Mesendoderm (in vitro differentiated cells): ENCODE measurements at regions not wholly inside any gene's neighbourhood (a gene's known extent, or its start where the extent isn't known, plus 50 kb on each side); places are given as distances from the start of the nearest gene placed in this dataset.

ENCODE experiments used
- DNase-seq: peaks from one replicate; pipeline ENCODE4 v3.0.0; 2013
- H2AK5ac ChIP-seq: 2 replicates; pipeline ENCODE4 v1.6.1; 2013; ENCODE audit warnings: low read length, inconsistent platforms
- H2BK120ac ChIP-seq: 2 replicates; pipeline ENCODE4 v1.6.1; 2013; ENCODE audit warnings: low read depth, mild to moderate bottlenecking, low read length, moderate library complexity, mixed read lengths
- H2BK15ac ChIP-seq: replicated peaks from 2 replicates; pipeline ENCODE4 v1.6.1; 2013; ENCODE audit warnings: low read depth, mild to moderate bottlenecking, moderate library complexity
- H2BK5ac ChIP-seq: 2 replicates; pipeline ENCODE4 v1.6.1; 2013; ENCODE audit warnings: low read length, inconsistent platforms
- H3K18ac ChIP-seq: 2 replicates; pipeline ENCODE4 v1.6.1; 2013; ENCODE audit warnings: mild to moderate bottlenecking, low read length, mixed read lengths
- H3K23ac ChIP-seq: one replicate; pipeline ENCODE4 v1.6.1; 2013; ENCODE audit warnings: low read length
- H3K27ac ChIP-seq: 2 replicates; pipeline ENCODE4 v1.5.1; 2013; ENCODE audit warnings: low read depth, mild to moderate bottlenecking, inconsistent platforms, low read length, moderate library complexity
- H3K27me3 ChIP-seq: 2 replicates; pipeline ENCODE4 v1.6.1; 2013; ENCODE audit warnings: low read length, control low read depth, mild to moderate bottlenecking, inconsistent platforms; ENCODE audit not compliant: insufficient read depth, poor library complexity
- H3K36me3 ChIP-seq: 2 replicates; pipeline ENCODE4 v1.6.1; 2013; ENCODE audit warnings: low read length, inconsistent platforms; ENCODE audit not compliant: control insufficient read depth, insufficient read depth
- H3K4ac ChIP-seq: one replicate; pipeline ENCODE4 v1.6.1; 2013; ENCODE audit warnings: low read depth, mild to moderate bottlenecking, low read length, moderate library complexity
- H3K4me1 ChIP-seq: 2 replicates; pipeline ENCODE4 v1.6.1; 2013; ENCODE audit warnings: low read depth, low read length, inconsistent platforms; ENCODE audit not compliant: control insufficient read depth
- H3K4me2 ChIP-seq: 2 replicates; pipeline ENCODE4 v1.6.1; 2013; ENCODE audit warnings: low read length
- H3K4me3 ChIP-seq: 2 replicates; pipeline ENCODE4 v1.5.1; 2013; ENCODE audit warnings: mild to moderate bottlenecking, low read length
- H3K56ac ChIP-seq: one replicate; pipeline ENCODE4 v1.6.1; 2013; ENCODE audit warnings: low read length
- H3K79me1 ChIP-seq: 2 replicates; pipeline ENCODE4 v1.6.1; 2013; ENCODE audit warnings: low read length, inconsistent platforms
- H3K79me2 ChIP-seq: 2 replicates; pipeline ENCODE4 v1.6.1; 2013; ENCODE audit warnings: mild to moderate bottlenecking, low read length; ENCODE audit not compliant: control insufficient read depth, insufficient read depth
- H3K9ac ChIP-seq: 2 replicates; pipeline ENCODE4 v1.6.1; 2013; ENCODE audit warnings: low read length, inconsistent platforms
- H4K5ac ChIP-seq: one replicate; pipeline ENCODE4 v1.6.1; 2013; ENCODE audit warnings: low read length
- H4K8ac ChIP-seq: one replicate; pipeline ENCODE4 v1.6.1; 2013; ENCODE audit warnings: low read depth, mild to moderate bottlenecking, control low read depth, low read length, moderate library complexity
- WGBS: extraction: QIAGEN DNeasy Blood & Tissue Kit; methylation state at CpG from one replicate; pipeline ENCODE4 v1.1.7; 2013; ENCODE audit warnings: low lambda C conversion rate, missing lambda C conversion rate; ENCODE audit not compliant: insufficient coverage; ENCODE audit errors: extremely low coverage; 5-methylcytosine and 5-hydroxymethylcytosine counted together

DNA sequence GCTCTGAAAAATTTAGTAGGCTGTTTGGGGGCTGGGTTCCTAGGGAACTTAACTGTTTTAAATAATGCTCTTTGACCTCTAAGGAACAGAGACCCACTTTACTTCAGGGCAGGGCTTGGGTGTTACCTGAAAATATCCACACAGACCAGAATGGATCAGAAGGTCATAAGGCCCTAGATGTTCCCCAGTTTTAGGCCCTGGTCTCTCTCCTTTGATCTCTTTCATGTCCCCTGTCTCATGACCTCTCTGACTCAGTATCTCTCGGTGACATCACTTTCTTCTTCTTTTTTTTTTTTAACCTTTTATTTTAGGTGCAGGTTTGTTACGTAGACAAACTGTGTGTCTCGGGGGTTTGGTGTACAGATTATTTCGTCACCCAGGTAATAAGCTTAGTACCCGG, 272.1 kb upstream of the SGK1 start:
- DNase-seq: no peak
- H3K18ac ChIP-seq: peak overlapping the region; percentile 60
- no peaks in the 10 kb centered on the region for H3K27me3 ChIP-seq
- H2BK15ac ChIP-seq: no peak overlapping the region
- H4K5ac ChIP-seq: no peak overlapping the region
- H3K79me1 ChIP-seq: no peaks in the 10 kb centered on the region
- no peaks in the 10 kb centered on the region for H3K4me1 ChIP-seq
- H3K4me3 ChIP-seq: no peak overlapping the region
- no peak overlapping the region for H4K8ac ChIP-seq
- no peak overlapping the region for H3K27ac ChIP-seq
- WGBS: no CpG with 5 or more reads among the region's 5 CpGs
- no peak overlapping the region for H3K23ac ChIP-seq
- H3K36me3 ChIP-seq: no peaks in the 10 kb centered on the region
- no peak overlapping the region for H2AK5ac ChIP-seq
- no peak overlapping the region for H3K9ac ChIP-seq
- H2BK5ac ChIP-seq: no peak overlapping the region
- H3K56ac ChIP-seq: no peak overlapping the region
- no peak overlapping the region for H3K4ac ChIP-seq
- no peak overlapping the region for H3K4me2 ChIP-seq
- H2BK120ac ChIP-seq: peak overlapping the region; percentile 7
- no peaks in the 10 kb centered on the region for H3K79me2 ChIP-seq

DNA sequence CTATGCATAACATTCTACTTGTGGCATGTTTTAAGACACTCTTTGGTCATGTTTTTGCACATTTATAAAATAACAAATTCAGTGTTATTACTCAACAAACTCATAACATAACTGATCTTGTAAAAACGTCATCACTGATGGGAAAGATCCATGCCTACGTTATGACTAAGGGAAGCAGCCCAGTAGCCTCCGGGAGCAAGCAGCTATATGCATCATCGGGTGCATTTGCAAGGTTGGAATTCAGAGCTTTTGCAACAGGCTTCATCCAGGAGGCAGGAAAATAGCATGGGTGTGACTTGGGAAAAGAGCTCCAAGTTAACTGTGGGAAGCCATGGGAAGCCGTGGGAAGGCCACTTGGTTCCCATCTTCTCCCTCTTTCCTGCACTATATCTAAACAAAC, 271.6 kb upstream of the SGK1 start:
- no peak overlapping the region for H2AK5ac ChIP-seq
- no peaks in the 10 kb centered on the region for H3K79me2 ChIP-seq
- no peak overlapping the region for H2BK120ac ChIP-seq
- H3K56ac ChIP-seq: no peak overlapping the region
- no peak overlapping the region for H3K9ac ChIP-seq
- H4K5ac ChIP-seq: no peak overlapping the region
- no peak overlapping the region for H2BK5ac ChIP-seq
- no peak overlapping the region for H3K18ac ChIP-seq
- H3K4ac ChIP-seq: no peak overlapping the region
- H2BK15ac ChIP-seq: no peak overlapping the region
- no CpG with 5 or more reads among the region's 5 CpGs for WGBS
- DNase-seq: peak; percentile 91
- no peak overlapping the region for H3K4me2 ChIP-seq
- H3K79me1 ChIP-seq: no peaks in the 10 kb centered on the region
- H4K8ac ChIP-seq: no peak overlapping the region
- H3K27ac ChIP-seq: no peak overlapping the region
- no peak overlapping the region for H3K4me3 ChIP-seq
- H3K36me3 ChIP-seq: no peaks in the 10 kb centered on the region
- no peaks in the 10 kb centered on the region for H3K27me3 ChIP-seq
- no peak overlapping the region for H3K23ac ChIP-seq
- H3K4me1 ChIP-seq: no peaks in the 10 kb centered on the region

- Histone ChIP-seq H2AK5ac (no peak overlapping the region), H3K79me1 (no peaks in the 10 kb centered on the region), H3K4me3 (no peak overlapping the region), H3K36me3 (no peaks in the 10 kb centered on the region), H2BK120ac (no peak overlapping the region), H3K9ac (no peak overlapping the region), H3K4me1 (no peaks in the 10 kb centered on the region), H4K8ac (no peak overlapping the region), H3K23ac (no peak overlapping the region), H3K4ac (no peak overlapping the region), H3K27me3 (no peaks in the 10 kb centered on the region), H4K5ac (no peak overlapping the region), H3K56ac (no peak overlapping the region), H2BK15ac (no peak overlapping the region), H2BK5ac (no peak overlapping the region), H3K79me2 (no peaks in the 10 kb centered on the region), H3K27ac (no peak overlapping the region), H3K18ac (no peak overlapping the region), H3K4me2 (no peak overlapping the region)
- DNase-seq: no peak
- WGBS: no CpG with 5 or more reads among the region's 2 CpGs
Measured at GRCh38 chr6:134588267-134588666, 270.4 kb upstream of the SGK1 start.

- Histone ChIP-seq H3K4me3 (no peak overlapping the region), H3K4ac (no peak overlapping the region), H2BK5ac (no peak overlapping the region), H2BK120ac (no peak overlapping the region), H2BK15ac (no peak overlapping the region), H3K23ac (no peak overlapping the region), H2AK5ac (no peak overlapping the region), H3K56ac (no peak overlapping the region), H3K4me2 (no peak overlapping the region), H3K27ac (no peak overlapping the region), H3K79me1 (no peaks in the 10 kb centered on the region), H3K9ac (no peak overlapping the region), H3K4me1 (no peaks in the 10 kb centered on the region), H3K18ac (no peak overlapping the region), H3K79me2 (no peaks in the 10 kb centered on the region), H4K8ac (no peak overlapping the region), H3K27me3 (no peaks in the 10 kb centered on the region), H3K36me3 (no peaks in the 10 kb centered on the region), H4K5ac (no peak overlapping the region)
- peak; percentile 79 for DNase-seq
- no CpG with 5 or more reads among the region's 8 CpGs for WGBS
Measured at GRCh38 chr6:134585517-134585873, 267.6 kb upstream of the SGK1 start.

DNA sequence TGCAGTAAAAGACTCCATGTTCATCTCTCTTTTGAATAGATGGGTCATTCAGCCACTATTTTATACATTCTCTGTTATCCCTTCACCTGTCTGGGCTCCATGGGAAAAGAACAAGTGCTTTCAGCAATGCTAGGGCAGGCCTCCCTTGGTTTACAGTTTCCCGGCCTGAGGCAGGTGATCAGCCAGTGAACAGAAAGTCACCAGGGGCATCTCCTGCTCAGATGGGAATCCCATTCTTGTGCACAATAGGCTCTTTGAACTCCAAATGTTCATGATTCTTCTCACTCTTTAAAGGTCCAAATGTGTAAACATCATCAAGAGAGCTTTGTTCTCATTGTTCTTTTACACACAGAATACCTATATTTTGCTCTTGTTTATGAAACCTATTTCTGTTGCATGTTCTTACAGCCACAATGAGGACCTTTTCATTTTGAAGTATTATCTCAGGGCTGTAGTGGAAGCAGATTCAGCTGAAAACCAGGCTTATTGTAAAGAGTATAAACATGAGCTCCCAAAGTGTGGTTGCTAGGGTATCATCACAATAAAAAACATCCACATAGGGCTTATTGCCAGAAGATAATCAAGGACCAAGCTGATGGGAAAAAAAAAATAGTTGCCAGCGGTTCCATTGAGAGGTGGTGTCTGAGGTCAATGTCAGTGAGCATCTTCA, 267.1 kb upstream of the SGK1 start:
- DNase-seq: peak; percentile 41
- Histone ChIP-seq H3K4me3 (no peak overlapping the region), H4K8ac (no peak overlapping the region), H2BK15ac (no peak overlapping the region), H2BK5ac (no peak overlapping the region), H3K4ac (no peak overlapping the region), H3K56ac (no peak overlapping the region), H3K36me3 (no peaks in the 10 kb centered on the region), H3K18ac (no peak overlapping the region), H2AK5ac (no peak overlapping the region), H2BK120ac (no peak overlapping the region), H4K5ac (no peak overlapping the region), H3K79me2 (no peaks in the 10 kb centered on the region), H3K9ac (no peak overlapping the region), H3K27me3 (no peaks in the 10 kb centered on the region), H3K4me1 (no peaks in the 10 kb centered on the region), H3K23ac (no peak overlapping the region), H3K79me1 (no peaks in the 10 kb centered on the region), H3K4me2 (no peak overlapping the region), H3K27ac (no peak overlapping the region)
- no CpG with 5 or more reads among the region's 2 CpGs for WGBS

- H3K36me3 ChIP-seq: no peaks in the 10 kb centered on the region
- peak; percentile 57 for DNase-seq
Measured at GRCh38 chr6:134577998-134578397, 260.1 kb upstream of the SGK1 start.

More at GRCh38 chr6:134577998-134578397, 260.1 kb upstream of the SGK1 start:
- H4K8ac ChIP-seq: no peak overlapping the region
- H3K4me3 ChIP-seq: no peak overlapping the region
- no peak overlapping the region for H2BK120ac ChIP-seq
- H2BK15ac ChIP-seq: no peak overlapping the region
- H2BK5ac ChIP-seq: no peak overlapping the region
- no peaks in the 10 kb centered on the region for H3K27me3 ChIP-seq
- no peak overlapping the region for H3K9ac ChIP-seq
- no peak overlapping the region for H3K27ac ChIP-seq
- no peaks in the 10 kb centered on the region for H3K4me1 ChIP-seq
- no peak overlapping the region for H2AK5ac ChIP-seq
- no peak overlapping the region for H3K18ac ChIP-seq
- no peaks in the 10 kb centered on the region for H3K79me2 ChIP-seq
- no peak overlapping the region for H3K4me2 ChIP-seq
- no peak overlapping the region for H4K5ac ChIP-seq
- H3K23ac ChIP-seq: no peak overlapping the region
- no peaks in the 10 kb centered on the region for H3K79me1 ChIP-seq
- H3K56ac ChIP-seq: no peak overlapping the region
- H3K4ac ChIP-seq: no peak overlapping the region
